Calu3 (cell line): ENCODE measurements at regions not wholly inside any gene's neighbourhood (a gene's known extent, or its start where the extent isn't known, plus 50 kb on each side); places are given as distances from the start of the nearest gene placed in this dataset.

Experiments
- BruUV-seq: library from RNA; stranded (reverse); fragments of 400-500 nt; replicated peaks from 2 replicates; lab custom pipeline; 2021; lab: Mats Ljungman, UMichigan
- CTCF ChIA-PET: fragments of 300-600 bp; sonication (Branson Sonifier 250); formaldehyde crosslinking; loops from one replicate; lab custom pipeline; 2022; ENCODE audit warnings: antibody characterized with exemption; lab: Charles Lee
- DNase-seq: peaks from one replicate; pipeline ENCODE4 v3.0.0; 2022
- H3K27ac Mint-ChIP-seq: one replicate; pipeline ENCODE4 v1.8.0; 2022; ENCODE audit warnings: mixed read lengths; ENCODE audit not compliant: unreplicated experiment
- H3K27me3 Mint-ChIP-seq: one replicate; pipeline ENCODE4 v1.8.0; 2022; ENCODE audit warnings: mixed read lengths; ENCODE audit not compliant: unreplicated experiment
- H3K36me3 Mint-ChIP-seq: one replicate; pipeline ENCODE4 v1.8.0; 2022; ENCODE audit warnings: mild to moderate bottlenecking, moderate library complexity, mixed read lengths; ENCODE audit not compliant: insufficient read depth, unreplicated experiment
- H3K4me1 Mint-ChIP-seq: one replicate; pipeline ENCODE4 v1.8.0; 2022; ENCODE audit warnings: mild to moderate bottlenecking, low read depth, mixed read lengths; ENCODE audit not compliant: unreplicated experiment
- H3K4me3 Mint-ChIP-seq: one replicate; pipeline ENCODE4 v1.8.0; 2022; ENCODE audit warnings: mild to moderate bottlenecking, low read depth, moderate library complexity, mixed read lengths; ENCODE audit not compliant: unreplicated experiment
- H3K9me3 Mint-ChIP-seq: one replicate; pipeline ENCODE4 v1.8.0; 2022; ENCODE audit warnings: low read depth, mixed read lengths; ENCODE audit not compliant: unreplicated experiment
- CTCF ChIP-seq: fragments of 200-600 bp; IDR thresholded peaks from one replicate; pipeline ENCODE4 v1.8.0; 2022; ENCODE audit warnings: antibody characterized with exemption; ENCODE audit not compliant: unreplicated experiment
- intact Hi-C: fragments of 100-400 bp; cut with micrococcal nuclease; formaldehyde crosslinking; loops from one replicate; pipeline ENCODE4 v1.10.0; 2022; ENCODE audit not compliant: unreplicated experiment

GRCh38 chr9:7346144-7346543 lies 453.4 kb downstream of the DMAC1 start:
- Mint-ChIP-seq H3K36me3 (no peaks in the 10 kb centered on the region), H3K4me1 (no peaks in the 10 kb centered on the region), H3K27me3 (peaks cover 40% of the 10 kb centered on the region), H3K4me3 (no peak overlapping the region), H3K27ac (no peak overlapping the region), H3K9me3 (peaks cover 2% of the 10 kb centered on the region)
- BruUV-seq, result no TSS peak
- TF ChIP-seq CTCF, result no peak
- DNase-seq, result no peak
- CTCF ChIA-PET, result interaction anchor here (0.6 kb wide), 1 partner anchor 81 kb away, joined by 3 read pairs; no protein-coding TSS in a partner anchor
- intact Hi-C loops, result no loop called here

- intact Hi-C loops, result no loop called here
- DNase-seq, result no peak
- Mint-ChIP-seq H3K4me1 (no peaks in the 10 kb centered on the region), H3K27me3 (peaks cover 61% of the 10 kb centered on the region), H3K27ac (no peak overlapping the region), H3K36me3 (no peaks in the 10 kb centered on the region), H3K9me3 (no peaks in the 10 kb centered on the region), H3K4me3 (no peak overlapping the region)
- TF ChIP-seq CTCF, result no peak
- BruUV-seq, result no TSS peak
- CTCF ChIA-PET, result no interaction called here
Measured at GRCh38 chr9:7342736-7343135, 456.8 kb downstream of the DMAC1 start.

- intact Hi-C loops, result no loop called here
- Mint-ChIP-seq H3K27ac (no peak overlapping the region), H3K9me3 (no peaks in the 10 kb centered on the region), H3K27me3 (peaks cover 66% of the 10 kb centered on the region), H3K4me1 (no peaks in the 10 kb centered on the region), H3K36me3 (no peaks in the 10 kb centered on the region), H3K4me3 (no peak overlapping the region)
- no peak for TF ChIP-seq CTCF
- no peak for DNase-seq
- CTCF ChIA-PET, result no interaction called here
- no TSS peak for BruUV-seq
Measured at GRCh38 chr9:7342229-7342628, 457.3 kb downstream of the DMAC1 start.

GRCh38 chr9:7341571-7341970 lies 458.0 kb downstream of the DMAC1 start:
- no peaks in the 10 kb centered on the region for H3K36me3 Mint-ChIP-seq
- CTCF ChIA-PET, result no interaction called here
- BruUV-seq, result no TSS peak
- no peak for DNase-seq
- TF ChIP-seq CTCF, result no peak
- H3K27ac Mint-ChIP-seq, result no peak overlapping the region
- no peaks in the 10 kb centered on the region for H3K9me3 Mint-ChIP-seq
- intact Hi-C loops, result no loop called here
- H3K4me3 Mint-ChIP-seq, result no peak overlapping the region
- H3K4me1 Mint-ChIP-seq, result no peaks in the 10 kb centered on the region
- peaks cover 72% of the 10 kb centered on the region for H3K27me3 Mint-ChIP-seq
